Neural cell (in vitro differentiated cells): ENCODE measurements at regions not wholly inside any gene's neighbourhood (a gene's known extent, or its start where the extent isn't known, plus 50 kb on each side); places are given as distances from the start of the nearest gene placed in this dataset.

Experiments
- H2AFZ ChIP-seq: fragments of 200-600, 300-800 bp; sonication (generic), shearing (Covaris generic); 2 replicates; pipeline ENCODE4 v1.6.0; 2014; ENCODE audit warnings: low read depth, mild to moderate bottlenecking, antibody characterized with exemption, low read length, moderate library complexity
- H3F3A ChIP-seq: fragments of 200-600 bp; shearing (Covaris generic); 2 replicates; pipeline ENCODE4 v1.6.1; 2016; ENCODE audit warnings: mild to moderate bottlenecking, moderate library complexity, mixed read lengths, antibody characterized with exemption, low read length; ENCODE audit not compliant: insufficient read depth, poor library complexity, severe bottlenecking
- H3K27ac ChIP-seq: fragments of 200-600, 300-800 bp; sonication (generic), shearing (Covaris generic); 2 replicates; pipeline ENCODE4 v1.5.1; 2014; ENCODE audit warnings: mild to moderate bottlenecking, low read length, moderate library complexity
- H3K27me3 ChIP-seq: fragments of 300-800, 200-600 bp; sonication (generic), shearing (Covaris generic); 2 replicates; pipeline ENCODE4 v1.6.0; 2014; ENCODE audit warnings: mild to moderate bottlenecking, low read depth, low read length, moderate library complexity; ENCODE audit not compliant: insufficient read depth
- H3K36me3 ChIP-seq: fragments of 300-800, 200-600 bp; sonication (generic), shearing (Covaris generic); 2 replicates; pipeline ENCODE4 v1.5.1; 2014; ENCODE audit warnings: mild to moderate bottlenecking, antibody characterized with exemption, low read length, moderate library complexity; ENCODE audit not compliant: insufficient read depth
- H3K4me2 ChIP-seq: fragments of 300-800, 200-600 bp; sonication (generic), shearing (Covaris generic); 2 replicates; pipeline ENCODE4 v1.6.0; 2014; ENCODE audit warnings: mild to moderate bottlenecking, low read length
- H3K4me3 ChIP-seq: fragments of 300-800, 200-600 bp; sonication (generic), shearing (Covaris generic); 2 replicates; pipeline ENCODE4 v1.5.1; 2014; ENCODE audit warnings: mild to moderate bottlenecking, low read length, moderate library complexity
- H3K79me2 ChIP-seq: fragments of 200-600 bp; shearing (Covaris generic); replicated peaks from 2 replicates; pipeline ENCODE4 v1.6.0; 2014; ENCODE audit warnings: mild to moderate bottlenecking, low read length, moderate library complexity; ENCODE audit not compliant: insufficient read depth
- H3K9ac ChIP-seq: fragments of 300-800, 200-600 bp; sonication (generic), shearing (Covaris generic); 2 replicates; pipeline ENCODE4 v1.6.1; 2016; ENCODE audit warnings: mild to moderate bottlenecking, low read length, mixed read lengths
- H3K9me2 ChIP-seq: fragments of 200-600 bp; shearing (Covaris generic); 2 replicates; pipeline ENCODE4 v1.6.1; 2016; ENCODE audit warnings: mild to moderate bottlenecking, low read length, mixed read lengths; ENCODE audit not compliant: insufficient read depth
- H3K9me3 ChIP-seq: fragments of 200-600, 300-800 bp; sonication (generic), shearing (Covaris generic); 2 replicates; pipeline ENCODE4 v1.6.1; 2016; ENCODE audit warnings: mild to moderate bottlenecking, mixed run types, low read length, moderate library complexity, mixed read lengths
- H4K20me1 ChIP-seq: fragments of 200-600 bp; shearing (Covaris generic); 2 replicates; pipeline ENCODE4 v1.6.1; 2016; ENCODE audit warnings: mild to moderate bottlenecking, mixed run types; ENCODE audit not compliant: insufficient read depth
- CTCF ChIP-seq: fragments of 450-650 bp; IDR thresholded peaks from 2 replicates; pipeline ENCODE4 v1.5.1; 2014; ENCODE audit warnings: antibody characterized with exemption, mild to moderate bottlenecking, moderate library complexity; ENCODE audit not compliant: poor library complexity, severe bottlenecking
- EP300 ChIP-seq: fragments of 450-650 bp; conservative IDR thresholded peaks from 2 replicates; pipeline ENCODE4 v1.6.1; 2014; ENCODE audit warnings: antibody characterized with exemption, mild to moderate bottlenecking, moderate library complexity; ENCODE audit not compliant: poor library complexity, severe bottlenecking
- EZH2 ChIP-seq: fragments of 200-600, 300-800 bp; shearing (Covaris generic), sonication (generic); IDR thresholded peaks from 2 replicates; pipeline ENCODE4 v1.6.1; 2014; ENCODE audit warnings: antibody characterized with exemption, low read length, borderline replicate concordance, mild to moderate bottlenecking; ENCODE audit not compliant: insufficient read depth, poor library complexity, severe bottlenecking
- MXI1 ChIP-seq: fragments of 450-650 bp; conservative IDR thresholded peaks from 2 replicates; pipeline ENCODE4 v1.6.1; 2014; ENCODE audit warnings: antibody characterized with exemption, mild to moderate bottlenecking; ENCODE audit not compliant: poor library complexity, severe bottlenecking
- POLR2AphosphoS5 ChIP-seq: IDR thresholded peaks from 2 replicates; pipeline ENCODE4 v1.6.1; 2012
- SMC3 ChIP-seq: fragments of 450-650 bp; conservative IDR thresholded peaks from 2 replicates; pipeline ENCODE4 v1.6.1; 2014; ENCODE audit warnings: antibody characterized with exemption, mild to moderate bottlenecking, moderate library complexity; ENCODE audit not compliant: poor library complexity
- TAF1 ChIP-seq: IDR thresholded peaks from 2 replicates; pipeline ENCODE4 v1.6.1; 2012; ENCODE audit warnings: low read depth
- TF ChIP-seq, protein P1 (sequence below): IDR thresholded peaks from 2 replicates; pipeline ENCODE4 v1.6.1; 2012; ENCODE audit warnings: borderline replicate concordance

DNA sequence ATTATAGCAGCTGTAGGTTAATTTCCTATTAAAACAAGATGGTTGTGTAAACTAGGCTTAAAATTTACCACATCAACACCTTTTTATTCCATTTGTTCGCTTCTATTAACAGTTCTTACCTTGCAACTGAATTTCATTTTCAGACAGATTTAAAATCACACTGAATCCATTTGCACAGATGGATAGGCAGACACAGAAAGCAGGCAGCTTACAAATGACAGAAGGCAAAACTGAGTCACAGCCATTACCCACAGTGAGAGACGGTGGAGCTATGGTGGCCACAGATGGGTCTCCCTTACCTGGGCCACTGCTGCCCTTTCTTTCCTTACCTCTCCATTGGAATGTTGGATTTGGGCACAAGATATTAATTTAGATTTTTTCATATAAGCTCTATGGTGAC lies 1567.8 kb upstream of the SLC10A2 start:
- no peaks in the 10 kb centered on the region for H3K79me2 ChIP-seq
- H3F3A ChIP-seq, result no peaks in the 10 kb centered on the region
- H3K36me3 ChIP-seq, result no peaks in the 10 kb centered on the region
- H3K9me3 ChIP-seq, result no peaks in the 10 kb centered on the region
- no peak overlapping the region for H3K27ac ChIP-seq
- TF ChIP-seq CTCF (no peak), SMC3 (no peak), EP300 (no peak), POLR2AphosphoS5 (no peak), TAF1 (no peak), EZH2 (no peak), MXI1 (no peak)
- TF ChIP-seq, protein P1, sequence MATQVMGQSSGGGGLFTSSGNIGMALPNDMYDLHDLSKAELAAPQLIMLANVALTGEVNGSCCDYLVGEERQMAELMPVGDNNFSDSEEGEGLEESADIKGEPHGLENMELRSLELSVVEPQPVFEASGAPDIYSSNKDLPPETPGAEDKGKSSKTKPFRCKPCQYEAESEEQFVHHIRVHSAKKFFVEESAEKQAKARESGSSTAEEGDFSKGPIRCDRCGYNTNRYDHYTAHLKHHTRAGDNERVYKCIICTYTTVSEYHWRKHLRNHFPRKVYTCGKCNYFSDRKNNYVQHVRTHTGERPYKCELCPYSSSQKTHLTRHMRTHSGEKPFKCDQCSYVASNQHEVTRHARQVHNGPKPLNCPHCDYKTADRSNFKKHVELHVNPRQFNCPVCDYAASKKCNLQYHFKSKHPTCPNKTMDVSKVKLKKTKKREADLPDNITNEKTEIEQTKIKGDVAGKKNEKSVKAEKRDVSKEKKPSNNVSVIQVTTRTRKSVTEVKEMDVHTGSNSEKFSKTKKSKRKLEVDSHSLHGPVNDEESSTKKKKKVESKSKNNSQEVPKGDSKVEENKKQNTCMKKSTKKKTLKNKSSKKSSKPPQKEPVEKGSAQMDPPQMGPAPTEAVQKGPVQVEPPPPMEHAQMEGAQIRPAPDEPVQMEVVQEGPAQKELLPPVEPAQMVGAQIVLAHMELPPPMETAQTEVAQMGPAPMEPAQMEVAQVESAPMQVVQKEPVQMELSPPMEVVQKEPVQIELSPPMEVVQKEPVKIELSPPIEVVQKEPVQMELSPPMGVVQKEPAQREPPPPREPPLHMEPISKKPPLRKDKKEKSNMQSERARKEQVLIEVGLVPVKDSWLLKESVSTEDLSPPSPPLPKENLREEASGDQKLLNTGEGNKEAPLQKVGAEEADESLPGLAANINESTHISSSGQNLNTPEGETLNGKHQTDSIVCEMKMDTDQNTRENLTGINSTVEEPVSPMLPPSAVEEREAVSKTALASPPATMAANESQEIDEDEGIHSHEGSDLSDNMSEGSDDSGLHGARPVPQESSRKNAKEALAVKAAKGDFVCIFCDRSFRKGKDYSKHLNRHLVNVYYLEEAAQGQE, result no peak
- no peak overlapping the region for H3K4me2 ChIP-seq
- no peaks in the 10 kb centered on the region for H3K27me3 ChIP-seq
- no peaks in the 10 kb centered on the region for H4K20me1 ChIP-seq
- H3K9me2 ChIP-seq, result no peaks in the 10 kb centered on the region
- H2AFZ ChIP-seq, result no peak overlapping the region
- no peak overlapping the region for H3K4me3 ChIP-seq
- no peak overlapping the region for H3K9ac ChIP-seq

DNA sequence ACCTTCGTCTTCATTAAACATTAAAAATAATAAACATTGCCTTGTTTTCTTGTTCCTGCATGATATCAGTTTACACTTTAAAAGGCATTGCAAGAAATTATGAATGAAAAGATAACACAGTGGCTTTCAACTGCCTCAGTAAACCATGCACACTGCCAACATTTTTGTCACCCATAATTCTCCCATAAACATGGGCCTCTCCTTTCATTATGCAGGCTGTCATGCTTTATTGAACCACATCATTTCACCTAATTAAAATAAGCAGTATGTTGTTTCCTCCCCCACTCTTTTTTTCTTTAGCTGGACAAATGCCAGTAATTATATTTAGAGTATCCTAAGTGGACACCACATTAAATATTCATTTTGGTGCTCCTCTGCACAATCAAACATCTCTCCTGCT lies 1566.5 kb upstream of the SLC10A2 start:
- no peaks in the 10 kb centered on the region for H4K20me1 ChIP-seq
- H3K27me3 ChIP-seq, result no peaks in the 10 kb centered on the region
- no peak overlapping the region for H2AFZ ChIP-seq
- H3K9ac ChIP-seq, result no peak overlapping the region
- H3K4me2 ChIP-seq, result no peak overlapping the region
- TF ChIP-seq POLR2AphosphoS5 (no peak), TAF1 (no peak), EP300 (no peak)
- no peaks in the 10 kb centered on the region for H3K9me3 ChIP-seq
- no peaks in the 10 kb centered on the region for H3K36me3 ChIP-seq
- no peak overlapping the region for H3K27ac ChIP-seq
- H3F3A ChIP-seq, result no peaks in the 10 kb centered on the region
- H3K79me2 ChIP-seq, result no peaks in the 10 kb centered on the region
- H3K4me3 ChIP-seq, result no peak overlapping the region
- no peaks in the 10 kb centered on the region for H3K9me2 ChIP-seq

GRCh38 chr13:104625201-104625600 lies 1559.0 kb upstream of the SLC10A2 start:
- Histone ChIP-seq H3K9me3 (no peaks in the 10 kb centered on the region), H3K27ac (no peak overlapping the region), H3K4me3 (no peak overlapping the region), H3K4me2 (no peak overlapping the region), H3K27me3 (no peaks in the 10 kb centered on the region), H3K79me2 (no peaks in the 10 kb centered on the region), H3K36me3 (no peaks in the 10 kb centered on the region), H3K9me2 (no peaks in the 10 kb centered on the region), H4K20me1 (no peaks in the 10 kb centered on the region), H2AFZ (no peak overlapping the region), H3F3A (peaks cover 4% of the 10 kb centered on the region), H3K9ac (no peak overlapping the region)
- no peak for TF ChIP-seq EP300
